HepG2 (cell line): ENCODE measurements at regions not wholly inside any gene's neighbourhood (a gene's known extent, or its start where the extent isn't known, plus 50 kb on each side); places are given as distances from the start of the nearest gene placed in this dataset.

Experiments
- ATAC-seq: fragments of 200-7000 bp; cut with Tn5 transposase; 3 replicates; pipeline ENCODE4 v1.9.1; 2020; ENCODE audit warnings: mild to moderate bottlenecking, moderate library complexity
- BruUV-seq: library from RNA; stranded (reverse); fragments of 400-500 nt; replicated peaks from 2 replicates; lab custom pipeline; 2021; lab: Mats Ljungman, UMichigan
- CTCF ChIA-PET: fragments of 300-600 bp; formaldehyde crosslinking; extraction: SDS; loops from one replicate; lab custom pipeline; 2021; ENCODE audit warnings: low total read pairs, inconsistent platforms, low intra/inter-chr PET ratio; lab: Yijun Ruan, JAX
- POLR2A ChIA-PET: fragments of 350-600 bp; sonication (Branson Sonifier 250); formaldehyde crosslinking; loops from one replicate; lab custom pipeline; 2020; ENCODE audit warnings: antibody characterized with exemption, inconsistent platforms; lab: Yijun Ruan, JAX
- DNase-seq: peaks from one replicate; pipeline ENCODE4 v3.0.0-alpha.2; 2015; ENCODE audit warnings: low spot score
- FAIRE-seq: peaks from 3 replicates; lab custom pipeline; 2011; peaks lifted over from hg19 to GRCh38; lab: Jason Lieb, UNC
- H2AFZ ChIP-seq: one replicate; pipeline ENCODE4 v1.6.1; 2011; ENCODE audit warnings: low read length, inconsistent platforms
- H3K27ac ChIP-seq: fragments of 300-600 bp; 3 replicates; pipeline ENCODE4 v1.8.0; 2011; ENCODE audit warnings: mixed run types, mild to moderate bottlenecking, mixed read lengths, low read length, inconsistent platforms; ENCODE audit not compliant: insufficient read depth; ENCODE audit errors: extremely low read length
- H3K27me3 ChIP-seq, 2 experiments: fragments of 200-600 bp in 1 of 2; 2 replicates in 1 of 2; 3 replicates in 1 of 2; pipeline versions ENCODE4 v1.6.0 to v1.8.0; 2011; ENCODE audit warnings: low read length in 2 of 2, mild to moderate bottlenecking in 2 of 2, moderate library complexity in 2 of 2, inconsistent platforms in 1 of 2; ENCODE audit not compliant: insufficient read depth in 2 of 2, control insufficient read depth in 1 of 2
- H3K36me3 ChIP-seq, 2 experiments: fragments of 200-600 bp in 1 of 2; replicated peaks in 1 of 2; 2 replicates in 1 of 2; 3 replicates in 1 of 2; pipeline versions ENCODE4 v1.5.1 to v1.8.0; 2011; ENCODE audit warnings: low read length in 2 of 2, inconsistent platforms in 1 of 2; ENCODE audit not compliant: insufficient read depth in 2 of 2, control insufficient read depth in 1 of 2
- H3K4me1 ChIP-seq: 2 replicates; pipeline ENCODE4 v1.5.1; 2012; ENCODE audit warnings: low read length, inconsistent platforms; ENCODE audit not compliant: insufficient read depth
- H3K4me2 ChIP-seq: 2 replicates; pipeline ENCODE4 v1.6.0; 2011; ENCODE audit warnings: low read depth, low read length, inconsistent platforms
- H3K4me3 ChIP-seq, 3 experiments: fragments of 200-600 bp in 1 of 3; sonication (generic), shearing (Covaris generic) in 1 of 3; replicated peaks in 1 of 3; 2 replicates each; pipeline ENCODE4 v1.5.1; 2011 to 2016; ENCODE audit warnings: low read length in 3 of 3, inconsistent platforms in 2 of 3, low read depth in 2 of 3, mild to moderate bottlenecking in 2 of 3, control low read depth in 1 of 3, mixed read lengths in 1 of 3; ENCODE audit not compliant: insufficient read depth in 1 of 3
- H3K79me2 ChIP-seq: one replicate; pipeline ENCODE4 v1.6.1; 2011; ENCODE audit warnings: low read length, inconsistent platforms; ENCODE audit not compliant: insufficient read depth
- H3K9ac ChIP-seq: 2 replicates; pipeline ENCODE4 v1.6.0; 2011; ENCODE audit warnings: mild to moderate bottlenecking, low read depth, low read length, inconsistent platforms; ENCODE audit not compliant: insufficient read depth
- H3K9me3 ChIP-seq: 2 replicates; pipeline ENCODE4 v1.5.1; 2012; ENCODE audit warnings: mild to moderate bottlenecking, low read length
- H4K20me1 ChIP-seq: 2 replicates; pipeline ENCODE4 v1.6.0; 2011; ENCODE audit warnings: inconsistent platforms, mild to moderate bottlenecking, low read length, moderate library complexity; ENCODE audit not compliant: insufficient read depth
- ARID2 ChIP-seq: sonication (generic); formaldehyde crosslinking; IDR thresholded peaks from 2 replicates; pipeline ENCODE4 v1.8.1; 2022; ENCODE audit warnings: mild to moderate bottlenecking, missing genetic modification reagents, borderline replicate concordance
- CBFB ChIP-seq: sonication (generic); formaldehyde crosslinking; IDR thresholded peaks from 2 replicates; pipeline ENCODE4 v1.4.0; 2020; ENCODE audit warnings: missing genetic modification reagents
- CHCHD3 ChIP-seq: sonication (generic); formaldehyde crosslinking; IDR thresholded peaks from 2 replicates; pipeline ENCODE4 v1.8.0; 2022; ENCODE audit warnings: mild to moderate bottlenecking, missing genetic modification reagents, moderate library complexity
- ETV6 ChIP-seq: sonication (generic); formaldehyde crosslinking; conservative IDR thresholded peaks from 2 replicates; pipeline ENCODE4 v1.4.0; 2020; ENCODE audit warnings: missing genetic modification reagents
- HDAC2 ChIP-seq: sonication (generic); formaldehyde crosslinking; IDR thresholded peaks from 2 replicates; pipeline ENCODE4 v1.4.0; 2020; ENCODE audit warnings: missing genetic modification reagents
- NFKB2 ChIP-seq: sonication (generic); formaldehyde crosslinking; IDR thresholded peaks from 2 replicates; pipeline ENCODE4 v1.4.0; 2020; ENCODE audit warnings: missing genetic modification reagents, borderline replicate concordance
- PAWR ChIP-seq: sonication (generic); formaldehyde crosslinking; IDR thresholded peaks from 2 replicates; pipeline ENCODE4 v1.4.0; 2020; ENCODE audit warnings: missing genetic modification reagents, mild to moderate bottlenecking, borderline replicate concordance
- PHB2 ChIP-seq: fragments of 450-650 bp; IDR thresholded peaks from 2 replicates; pipeline ENCODE4 v1.6.1; 2018; ENCODE audit not compliant: partially characterized antibody
- ZNF207 ChIP-seq: fragments of 450-650 bp; IDR thresholded peaks from 2 replicates; pipeline ENCODE4 v1.6.1; 2016; ENCODE audit warnings: antibody characterized with exemption, borderline replicate concordance
- ZNF383 ChIP-seq: sonication (generic); formaldehyde crosslinking; IDR thresholded peaks from 2 replicates; pipeline ENCODE4 v1.4.0; 2020; ENCODE audit warnings: missing genetic modification reagents, mild to moderate bottlenecking, borderline replicate concordance
- ZNF691 ChIP-seq: sonication (generic); formaldehyde crosslinking; IDR thresholded peaks from 2 replicates; pipeline ENCODE4 v1.4.0; 2020; ENCODE audit warnings: missing genetic modification reagents, low read depth, mild to moderate bottlenecking, borderline replicate concordance
- ZNF772 ChIP-seq: sonication (generic); formaldehyde crosslinking; IDR thresholded peaks from 2 replicates; pipeline ENCODE4 v1.5.0; 2020; ENCODE audit warnings: mild to moderate bottlenecking, missing genetic modification reagents
- in situ Hi-C: cut with HindIII; loops from 2 replicates; pipeline ENCODE4 v1.10.0; 2017; ENCODE audit warnings: low pct_unique_long_range_greater_than_20kb; ENCODE audit not compliant: extremely low pct_ligation_motif_present
- intact Hi-C: fragments of 100-400 bp; cut with micrococcal nuclease; formaldehyde crosslinking; loops from one replicate; pipeline ENCODE4 v1.10.0; 2022; ENCODE audit not compliant: unreplicated experiment
- TF ChIP-seq, protein P1 (sequence below): sonication (generic); formaldehyde crosslinking; IDR thresholded peaks from 2 replicates; pipeline ENCODE4 v1.4.0; 2020; ENCODE audit warnings: missing genetic modification reagents, borderline replicate concordance

- no peaks in the 10 kb centered on the region for H3K36me3 ChIP-seq
- no peaks in the 10 kb centered on the region for H3K4me1 ChIP-seq
- DNase-seq (no peak), FAIRE-seq (no peak), ATAC-seq (no peak)
- intact Hi-C loops (no loop called here), in situ Hi-C loops (no loop called here)
- no peak overlapping the region for H3K4me3 ChIP-seq
- no peaks in the 10 kb centered on the region for H4K20me1 ChIP-seq
- no peaks in the 10 kb centered on the region for H3K79me2 ChIP-seq
- H3K9ac ChIP-seq, result no peak overlapping the region
- ChIA-PET POLR2A (no interaction called here), CTCF (no interaction called here)
- H3K9me3 ChIP-seq, result peaks cover 9% of the 10 kb centered on the region; the same call in 1 of the 2 replicates
- no peak overlapping the region for H3K27ac ChIP-seq
- BruUV-seq, result no TSS peak
- H3K27me3 ChIP-seq, result no peaks in the 10 kb centered on the region
- no peak overlapping the region for H2AFZ ChIP-seq
- H3K4me2 ChIP-seq, result no peak overlapping the region
- TF ChIP-seq ARID2 (CRISPR knock-in tag) (no peak), PHB2 (no peak), ZNF383 (CRISPR knock-in tag) (no peak), ZNF691 (CRISPR knock-in tag) (no peak), CHCHD3 (CRISPR knock-in tag) (no peak), CBFB (no peak), PAWR (CRISPR knock-in tag) (no peak), ZNF772 (CRISPR knock-in tag) (no peak), HDAC2 (CRISPR knock-in tag) (no peak), NFKB2 (CRISPR knock-in tag) (no peak), ZNF207 (no peak), ETV6 (no peak)
- TF ChIP-seq, protein P1, sequence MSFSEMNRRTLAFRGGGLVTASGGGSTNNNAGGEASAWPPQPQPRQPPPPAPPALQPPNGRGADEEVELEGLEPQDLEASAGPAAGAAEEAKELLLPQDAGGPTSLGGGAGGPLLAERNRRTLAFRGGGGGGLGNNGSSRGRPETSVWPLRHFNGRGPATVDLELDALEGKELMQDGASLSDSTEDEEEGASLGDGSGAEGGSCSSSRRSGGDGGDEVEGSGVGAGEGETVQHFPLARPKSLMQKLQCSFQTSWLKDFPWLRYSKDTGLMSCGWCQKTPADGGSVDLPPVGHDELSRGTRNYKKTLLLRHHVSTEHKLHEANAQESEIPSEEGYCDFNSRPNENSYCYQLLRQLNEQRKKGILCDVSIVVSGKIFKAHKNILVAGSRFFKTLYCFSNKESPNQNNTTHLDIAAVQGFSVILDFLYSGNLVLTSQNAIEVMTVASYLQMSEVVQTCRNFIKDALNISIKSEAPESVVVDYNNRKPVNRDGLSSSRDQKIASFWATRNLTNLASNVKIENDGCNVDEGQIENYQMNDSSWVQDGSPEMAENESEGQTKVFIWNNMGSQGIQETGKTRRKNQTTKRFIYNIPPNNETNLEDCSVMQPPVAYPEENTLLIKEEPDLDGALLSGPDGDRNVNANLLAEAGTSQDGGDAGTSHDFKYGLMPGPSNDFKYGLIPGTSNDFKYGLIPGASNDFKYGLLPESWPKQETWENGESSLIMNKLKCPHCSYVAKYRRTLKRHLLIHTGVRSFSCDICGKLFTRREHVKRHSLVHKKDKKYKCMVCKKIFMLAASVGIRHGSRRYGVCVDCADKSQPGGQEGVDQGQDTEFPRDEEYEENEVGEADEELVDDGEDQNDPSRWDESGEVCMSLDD (CRISPR knock-in tag), result no peak
Observed at GRCh38 chr2:198953328-198953727, 504.4 kb downstream of the SATB2 start.
